Fibroblast of mammary gland (primary cell): ENCODE measurements at regions not wholly inside any gene's neighbourhood (a gene's known extent, or its start where the extent isn't known, plus 50 kb on each side); places are given as distances from the start of the nearest gene placed in this dataset.
A peak's percentile ranks its signal among the peaks of the same experiment; 100 is the strongest.

Source experiments
- DNase-seq: peaks from one replicate; pipeline ENCODE4 v3.0.0-alpha.2; 2010; ENCODE audit warnings: low read depth
- H3K4me3 ChIP-seq: 2 replicates; pipeline ENCODE4 v1.5.1; 2011; ENCODE audit warnings: low read depth, mild to moderate bottlenecking, low read length, moderate library complexity; ENCODE audit not compliant: control insufficient read depth
- TF ChIP-seq, protein P1 (sequence below): conservative IDR thresholded peaks from 2 replicates; pipeline ENCODE4 v1.5.1; 2011; ENCODE audit warnings: low read depth, low read length, inconsistent platforms; ENCODE audit not compliant: control insufficient read depth, insufficient read depth

DNA sequence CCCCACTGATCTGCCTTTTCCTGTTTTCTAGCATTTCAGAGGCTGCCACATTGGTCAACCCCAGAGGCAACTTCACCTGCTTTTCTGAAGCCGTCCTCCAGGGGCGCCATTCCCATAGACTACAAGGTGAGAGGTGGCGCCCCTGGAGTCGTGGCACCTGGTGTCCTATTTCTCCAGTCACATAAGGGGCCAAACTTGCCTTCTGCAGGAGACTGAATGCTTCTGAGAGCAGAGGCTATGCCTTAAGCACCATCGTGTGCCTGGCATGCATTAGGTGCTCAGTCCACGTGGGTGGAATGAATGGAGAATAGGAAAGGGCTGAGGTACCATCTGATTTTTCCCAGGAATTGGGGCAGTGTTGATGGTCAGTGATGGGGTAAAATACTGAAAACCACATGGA is 164.8 kb downstream of the HAPSTR1 start:
- DNase-seq: peak; percentile 1
- no peak overlapping the region for H3K4me3 ChIP-seq
- TF ChIP-seq, protein P1, sequence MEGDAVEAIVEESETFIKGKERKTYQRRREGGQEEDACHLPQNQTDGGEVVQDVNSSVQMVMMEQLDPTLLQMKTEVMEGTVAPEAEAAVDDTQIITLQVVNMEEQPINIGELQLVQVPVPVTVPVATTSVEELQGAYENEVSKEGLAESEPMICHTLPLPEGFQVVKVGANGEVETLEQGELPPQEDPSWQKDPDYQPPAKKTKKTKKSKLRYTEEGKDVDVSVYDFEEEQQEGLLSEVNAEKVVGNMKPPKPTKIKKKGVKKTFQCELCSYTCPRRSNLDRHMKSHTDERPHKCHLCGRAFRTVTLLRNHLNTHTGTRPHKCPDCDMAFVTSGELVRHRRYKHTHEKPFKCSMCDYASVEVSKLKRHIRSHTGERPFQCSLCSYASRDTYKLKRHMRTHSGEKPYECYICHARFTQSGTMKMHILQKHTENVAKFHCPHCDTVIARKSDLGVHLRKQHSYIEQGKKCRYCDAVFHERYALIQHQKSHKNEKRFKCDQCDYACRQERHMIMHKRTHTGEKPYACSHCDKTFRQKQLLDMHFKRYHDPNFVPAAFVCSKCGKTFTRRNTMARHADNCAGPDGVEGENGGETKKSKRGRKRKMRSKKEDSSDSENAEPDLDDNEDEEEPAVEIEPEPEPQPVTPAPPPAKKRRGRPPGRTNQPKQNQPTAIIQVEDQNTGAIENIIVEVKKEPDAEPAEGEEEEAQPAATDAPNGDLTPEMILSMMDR: peak; percentile 42

DNA sequence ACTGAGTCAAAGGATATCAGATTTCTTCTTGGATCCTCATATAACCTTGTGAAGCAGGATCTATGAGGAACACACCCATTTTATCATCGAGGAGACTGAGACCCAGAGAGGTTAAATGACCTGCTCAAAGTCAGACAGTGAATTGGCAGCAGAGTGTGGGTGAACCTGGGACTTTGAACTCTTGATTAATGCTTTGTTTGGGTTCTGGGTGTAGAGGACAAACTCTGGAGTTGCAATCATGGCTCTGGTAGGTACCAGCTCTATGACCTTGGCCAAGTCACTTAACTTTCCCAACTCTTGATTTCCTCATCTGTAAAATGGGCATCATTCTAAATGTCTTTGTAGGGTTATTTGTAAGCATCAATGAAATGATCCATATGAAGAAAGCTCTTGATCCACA is 166.4 kb downstream of the HAPSTR1 start:
- DNase-seq: no peak
- TF ChIP-seq, protein P1: no peak

DNA sequence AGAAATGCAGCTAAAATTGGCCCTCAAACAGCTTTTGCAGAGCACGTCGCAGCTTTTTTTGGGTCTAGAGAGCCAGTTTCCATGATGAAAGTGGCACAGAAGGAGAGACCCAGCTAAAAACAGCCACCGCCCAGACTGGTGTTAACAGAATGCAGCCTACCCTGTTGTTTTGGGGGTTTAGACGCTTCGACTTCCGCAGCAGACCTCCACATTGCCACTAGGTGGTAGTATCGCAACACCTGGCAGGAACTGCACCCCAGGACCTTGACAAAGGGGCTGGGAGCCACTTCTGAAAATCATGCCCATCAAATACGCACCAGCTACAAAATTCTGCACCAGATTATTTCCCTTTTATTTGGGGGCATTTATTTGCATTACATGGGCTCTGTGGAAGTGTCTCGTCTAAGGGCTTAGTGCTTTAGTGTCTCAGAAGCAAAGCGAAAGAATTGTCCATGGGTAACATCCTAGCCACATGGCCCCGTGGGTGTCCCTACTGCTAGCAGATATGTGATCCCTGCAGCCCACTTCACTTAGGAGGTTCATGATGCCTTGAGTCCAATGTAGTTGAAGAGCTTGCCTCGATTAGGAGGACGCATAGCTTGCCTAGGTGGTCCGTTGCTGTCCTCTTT is 167.1 kb downstream of the HAPSTR1 start:
- H3K4me3 ChIP-seq: no peak overlapping the region
- TF ChIP-seq, protein P1: peak; percentile 59
- peak; percentile 19 for DNase-seq

More for the DNA sequence above, 166.4 kb downstream of the HAPSTR1 start:
- no peak overlapping the region for H3K4me3 ChIP-seq

DNA sequence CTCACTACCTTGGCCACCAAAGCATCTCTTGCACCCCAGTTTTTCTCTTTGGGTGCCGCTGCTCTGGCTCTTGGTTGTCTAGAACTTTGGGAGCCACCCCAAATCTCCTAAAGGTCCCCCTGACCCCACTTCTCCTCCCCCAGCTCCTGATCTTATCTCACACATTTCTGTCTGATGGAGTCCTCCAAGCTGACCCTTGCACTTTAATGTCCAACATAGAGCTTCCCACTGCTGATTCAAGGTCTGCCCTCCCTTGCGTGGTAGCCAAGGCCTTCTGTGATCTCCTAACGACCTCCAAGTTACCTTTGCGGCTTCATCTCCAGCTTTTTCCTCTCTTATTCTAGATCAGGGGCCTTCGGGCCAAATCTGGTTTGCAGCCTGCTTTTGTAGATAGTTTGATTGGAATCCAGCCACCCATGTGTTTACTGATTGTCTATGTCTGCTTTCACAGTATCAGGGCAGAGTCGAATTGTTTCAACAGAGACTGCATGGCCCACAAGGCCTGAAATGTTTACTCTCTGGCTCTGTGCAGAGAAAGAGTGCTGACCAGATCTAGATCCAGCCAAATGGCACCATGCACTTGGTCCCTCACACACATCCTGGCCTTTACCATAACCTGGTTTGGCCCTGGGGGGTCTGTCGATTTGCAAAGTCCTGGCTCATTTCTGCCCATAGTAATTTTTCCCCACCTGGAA is 168.6 kb downstream of the HAPSTR1 start:
- no peak for DNase-seq
- TF ChIP-seq, protein P1: no peak
- no peak overlapping the region for H3K4me3 ChIP-seq

DNA sequence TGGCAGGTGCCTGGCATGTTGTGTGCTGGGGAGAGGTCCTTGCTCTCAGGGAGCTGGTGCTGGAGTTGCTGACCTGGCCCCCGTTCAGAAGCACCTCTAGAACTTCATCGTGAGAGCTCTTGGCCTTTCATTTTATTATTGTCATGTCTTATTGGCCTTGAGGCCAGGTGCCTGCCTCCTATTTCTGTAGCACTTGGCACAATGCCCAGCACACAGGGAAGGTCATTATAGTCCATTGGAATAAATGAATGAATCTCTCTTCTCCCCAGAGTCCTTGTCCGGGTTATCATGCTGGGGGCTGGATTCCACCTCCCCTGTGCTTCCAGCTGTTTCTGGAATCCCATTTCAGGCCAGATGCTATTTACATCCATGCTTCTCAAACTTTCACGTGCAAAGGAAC is 169.2 kb downstream of the HAPSTR1 start:
- DNase-seq: no peak
- no peak overlapping the region for H3K4me3 ChIP-seq
- TF ChIP-seq, protein P1: no peak

DNA sequence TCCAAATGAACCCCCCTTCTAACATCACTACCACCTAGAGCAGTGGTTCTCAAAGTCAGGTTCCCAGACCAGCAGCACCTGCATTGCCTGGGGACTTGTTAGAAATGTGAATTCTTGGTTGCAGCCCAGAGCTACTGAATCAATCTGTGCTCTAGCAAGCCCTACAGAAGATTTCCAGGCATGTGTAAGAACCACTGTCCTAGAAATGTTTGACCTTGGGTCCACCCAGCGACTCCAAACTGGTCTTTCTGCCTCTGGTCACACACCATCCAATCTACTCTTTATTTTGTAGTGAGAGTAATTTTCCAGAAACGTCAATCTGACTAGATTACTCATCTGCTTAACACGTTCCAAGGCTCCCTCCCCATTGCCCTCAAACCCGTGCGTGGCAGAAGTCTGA is 169.9 kb downstream of the HAPSTR1 start:
- TF ChIP-seq, protein P1: no peak
- no peak for DNase-seq

More for the DNA sequence above, 169.9 kb downstream of the HAPSTR1 start:
- H3K4me3 ChIP-seq: no peak overlapping the region
